IMR-90 (cell line): ENCODE measurements at regions not wholly inside any gene's neighbourhood (a gene's known extent, or its start where the extent isn't known, plus 50 kb on each side); places are given as distances from the start of the nearest gene placed in this dataset.

Experiments used
- ATAC-seq: fragments of 200-7000 bp; cut with Tn5 transposase; 2 replicates; pipeline ENCODE4 v1.9.1; 2020; ENCODE audit warnings: low read depth, mild to moderate bottlenecking, moderate library complexity
- BruUV-seq: library from RNA; stranded (reverse); fragments of 400-500 nt; replicated peaks from 2 replicates; lab custom pipeline; 2021; lab: Mats Ljungman, UMichigan
- CTCF ChIA-PET: fragments of 300-600 bp; formaldehyde crosslinking; extraction: SDS; loops from one replicate; lab custom pipeline; 2021; ENCODE audit warnings: antibody characterized with exemption; lab: Yijun Ruan, JAX
- POLR2A ChIA-PET: fragments of 300-600 bp; sonication (Branson Sonifier 250); formaldehyde crosslinking; loops from one replicate; lab custom pipeline; 2022; ENCODE audit warnings: antibody characterized with exemption; ENCODE audit not compliant: unreplicated experiment; lab: Charles Lee
- DNase-seq: peaks from one replicate; pipeline ENCODE4 v3.0.0; 2013
- H2AFZ ChIP-seq: replicated peaks from 2 replicates; pipeline ENCODE3; 2013; ENCODE audit warnings: low read length, mild to moderate bottlenecking; ENCODE audit not compliant: poor library complexity
- H2AK5ac ChIP-seq: 2 replicates; pipeline ENCODE4 v1.6.1; 2013; ENCODE audit warnings: low read depth, low read length, inconsistent platforms
- H2AK9ac ChIP-seq: replicated peaks from 2 replicates; pipeline ENCODE3; 2013; ENCODE audit warnings: mild to moderate bottlenecking, low read depth, low read length, moderate library complexity; ENCODE audit not compliant: poor library complexity
- H2BK120ac ChIP-seq: 2 replicates; pipeline ENCODE4 v1.6.1; 2013; ENCODE audit warnings: low read depth, low read length, inconsistent platforms
- H2BK15ac ChIP-seq: 3 replicates; pipeline ENCODE4 v1.6.1; 2013; ENCODE audit warnings: low read depth, low read length, inconsistent platforms
- H2BK20ac ChIP-seq: 2 replicates; pipeline ENCODE4 v1.6.1; 2013; ENCODE audit warnings: low read depth, mild to moderate bottlenecking, inconsistent platforms, low read length, moderate library complexity
- H2BK5ac ChIP-seq: 2 replicates; pipeline ENCODE4 v1.6.1; 2013; ENCODE audit warnings: mild to moderate bottlenecking, low read depth, low read length, inconsistent platforms; ENCODE audit not compliant: poor library complexity, severe bottlenecking
- H3K14ac ChIP-seq: replicated peaks from 2 replicates; pipeline ENCODE4 v1.6.1; 2013; ENCODE audit warnings: low read depth, low read length, inconsistent platforms
- H3K18ac ChIP-seq: 2 replicates; pipeline ENCODE4 v1.6.1; 2013; ENCODE audit warnings: low read depth, low read length, control low read depth
- H3K23ac ChIP-seq: 2 replicates; pipeline ENCODE4 v1.6.1; 2013; ENCODE audit warnings: low read depth, low read length, inconsistent platforms
- H3K27ac ChIP-seq: 2 replicates; pipeline ENCODE4 v1.5.1; 2013; ENCODE audit warnings: mild to moderate bottlenecking, control low read depth, low read length; ENCODE audit not compliant: insufficient read depth
- H3K27me3 ChIP-seq: 2 replicates; pipeline ENCODE4 v1.6.1; 2013; ENCODE audit warnings: low read length; ENCODE audit not compliant: control insufficient read depth, insufficient read depth
- H3K36me3 ChIP-seq: 2 replicates; pipeline ENCODE4 v1.6.1; 2013; ENCODE audit warnings: low read length, mixed read lengths; ENCODE audit not compliant: control insufficient read depth, insufficient read depth
- H3K4ac ChIP-seq: 2 replicates; pipeline ENCODE4 v1.6.1; 2013; ENCODE audit warnings: low read depth, low read length, inconsistent platforms
- H3K4me1 ChIP-seq: 2 replicates; pipeline ENCODE4 v1.6.1; 2013; ENCODE audit warnings: low read length, mixed read lengths; ENCODE audit not compliant: control insufficient read depth, insufficient read depth
- H3K4me2 ChIP-seq: 2 replicates; pipeline ENCODE4 v1.6.1; 2013; ENCODE audit warnings: low read depth, mild to moderate bottlenecking, control low read depth, low read length, moderate library complexity
- H3K4me3 ChIP-seq: 2 replicates; pipeline ENCODE4 v1.5.1; 2013; ENCODE audit warnings: low read depth, mild to moderate bottlenecking, control low read depth, low read length, moderate library complexity; ENCODE audit not compliant: insufficient read depth
- H3K56ac ChIP-seq: 2 replicates; pipeline ENCODE4 v1.6.1; 2013; ENCODE audit warnings: low read length, inconsistent platforms; ENCODE audit not compliant: insufficient read depth; ENCODE audit errors: extremely low read depth
- H3K79me1 ChIP-seq, 2 experiments: 2 replicates each; pipeline ENCODE4 v1.6.1; 2013; ENCODE audit warnings: low read length in 2 of 2, inconsistent platforms in 1 of 2, low read depth in 1 of 2
- H3K9ac ChIP-seq: 2 replicates; pipeline ENCODE4 v1.6.1; 2013; ENCODE audit warnings: low read depth, low read length, control low read depth
- H3K9me1 ChIP-seq: 2 replicates; pipeline ENCODE4 v1.6.1; 2013; ENCODE audit warnings: low read length, inconsistent platforms; ENCODE audit not compliant: insufficient read depth
- H3K9me3 ChIP-seq: 2 replicates; pipeline ENCODE4 v1.6.1; 2013; ENCODE audit warnings: low read length; ENCODE audit not compliant: control insufficient read depth, insufficient read depth
- H4K20me1 ChIP-seq: 2 replicates; pipeline ENCODE4 v1.6.1; 2013; ENCODE audit warnings: low read length, inconsistent platforms; ENCODE audit not compliant: insufficient read depth
- H4K5ac ChIP-seq: 2 replicates; pipeline ENCODE4 v1.6.1; 2013; ENCODE audit warnings: mild to moderate bottlenecking, low read depth, low read length, control low read depth
- H4K8ac ChIP-seq, 2 experiments: 2 replicates each; pipeline ENCODE4 v1.6.1; 2013; ENCODE audit warnings: low read depth in 2 of 2, low read length in 2 of 2, control low read depth in 1 of 2, inconsistent platforms in 1 of 2
- H4K91ac ChIP-seq: 2 replicates; pipeline ENCODE4 v1.6.1; 2013; ENCODE audit warnings: low read depth, low read length, inconsistent platforms; ENCODE audit not compliant: insufficient read depth
- BHLHE40 ChIP-seq: fragments of 150-350 bp; IDR thresholded peaks from 2 replicates; pipeline ENCODE4 v1.6.1; 2016; ENCODE audit warnings: mild to moderate bottlenecking, low read depth, low read length
- CEBPB ChIP-seq: IDR thresholded peaks from 2 replicates; pipeline ENCODE4 v1.6.1; 2012; ENCODE audit warnings: low read depth, low read length, improper control_type of control experiment
- CHD1 ChIP-seq: IDR thresholded peaks from 2 replicates; pipeline ENCODE4 v1.6.1; 2012; ENCODE audit warnings: low read depth, low read length, improper control_type of control experiment
- CTCF ChIP-seq: conservative IDR thresholded peaks from 2 replicates; pipeline ENCODE4 v1.5.1; 2012; ENCODE audit warnings: mild to moderate bottlenecking, low read depth, low read length, improper control_type of control experiment
- ELK1 ChIP-seq: fragments of 150-350 bp; IDR thresholded peaks from 2 replicates; pipeline ENCODE4 v1.6.1; 2016; ENCODE audit warnings: low read depth, mild to moderate bottlenecking, low read length, moderate library complexity, borderline replicate concordance
- FOS ChIP-seq: fragments of 150-350 bp; IDR thresholded peaks from 2 replicates; pipeline ENCODE4 v1.6.1; 2016; ENCODE audit warnings: low read depth, low read length
- MAFK ChIP-seq: IDR thresholded peaks from 2 replicates; pipeline ENCODE4 v1.6.1; 2012; ENCODE audit warnings: low read depth, low read length, improper control_type of control experiment
- MAZ ChIP-seq: IDR thresholded peaks from 2 replicates; pipeline ENCODE4 v1.6.1; 2012; ENCODE audit warnings: low read depth, mild to moderate bottlenecking, low read length, improper control_type of control experiment, moderate library complexity, borderline replicate concordance
- MXI1 ChIP-seq: IDR thresholded peaks from 2 replicates; pipeline ENCODE4 v1.6.1; 2012; ENCODE audit warnings: low read depth, mild to moderate bottlenecking, low read length, moderate library complexity, borderline replicate concordance
- NFE2L2 ChIP-seq: fragments of 150-350 bp; IDR thresholded peaks from 2 replicates; pipeline ENCODE4 v1.6.1; 2016; ENCODE audit warnings: low read depth, mild to moderate bottlenecking, low read length
- POLR2A ChIP-seq: IDR thresholded peaks from 2 replicates; pipeline ENCODE4 v1.6.1; 2012; ENCODE audit warnings: mild to moderate bottlenecking, low read depth, low read length
- RAD21 ChIP-seq: IDR thresholded peaks from 2 replicates; pipeline ENCODE4 v1.6.1; 2012; ENCODE audit warnings: low read length, improper control_type of control experiment
- RCOR1 ChIP-seq: IDR thresholded peaks from 2 replicates; pipeline ENCODE4 v1.6.1; 2012; ENCODE audit warnings: mild to moderate bottlenecking, low read length, improper control_type of control experiment; ENCODE audit not compliant: insufficient replicate concordance
- RFX5 ChIP-seq: IDR thresholded peaks from 2 replicates; pipeline ENCODE4 v1.8.0; 2012; ENCODE audit warnings: low read depth, mild to moderate bottlenecking, low read length, moderate library complexity
- SMC3 ChIP-seq: fragments of 150-350 bp; IDR thresholded peaks from 2 replicates; pipeline ENCODE4 v1.6.1; 2016; ENCODE audit warnings: low read depth, mild to moderate bottlenecking, antibody characterized with exemption, low read length, moderate library complexity
- USF2 ChIP-seq: fragments of 150-350 bp; IDR thresholded peaks from 2 replicates; pipeline ENCODE4 v1.6.1; 2017; ENCODE audit warnings: mild to moderate bottlenecking, antibody characterized with exemption, low read length, low read depth
- WGBS, 2 experiments: methylation state at CpG; one replicate each; pipeline versions ENCODE4 v1.1.5 to v1.1.7; 2013; ENCODE audit warnings: missing lambda C conversion rate in 2 of 2; ENCODE audit not compliant: insufficient read length in 1 of 2; ENCODE audit errors: extremely low coverage in 2 of 2; 5-methylcytosine and 5-hydroxymethylcytosine counted together
- dilution Hi-C: fragments of 300-500 bp; cut with HindIII; formaldehyde crosslinking; loops from one replicate; pipeline ENCODE4 v1.14.3; 2018; ENCODE audit warnings: low sequenced_read_pairs; ENCODE audit not compliant: unreplicated experiment
- in situ Hi-C: fragments of 300-500 bp; cut with MboI; formaldehyde crosslinking; loops from 3 replicates; pipeline ENCODE4 v1.14.3; 2019; ENCODE audit warnings: low sequenced_read_pairs, inconsistent platforms, mixed read lengths
- intact Hi-C: fragments of 100-400 bp; cut with micrococcal nuclease; formaldehyde crosslinking; loops from 2 replicates; pipeline ENCODE4 v1.10.0; 2022

- no peak overlapping the region for H2BK20ac ChIP-seq
- no peak overlapping the region for H2BK5ac ChIP-seq
- intact Hi-C loops (no loop called here), in situ Hi-C loops (no loop called here), dilution Hi-C loops (no loop called here)
- BruUV-seq: no TSS peak
- no peak overlapping the region for H2AK9ac ChIP-seq
- no peak overlapping the region for H2AFZ ChIP-seq
- TF ChIP-seq MAZ (no peak), CHD1 (no peak), FOS (no peak), RFX5 (no peak), POLR2A (no peak), NFE2L2 (no peak), CTCF (no peak), CEBPB (no peak), BHLHE40 (no peak), RAD21 (no peak), ELK1 (no peak), MAFK (no peak), USF2 (no peak), RCOR1 (no peak), SMC3 (no peak), MXI1 (no peak)
- H3K4ac ChIP-seq: no peak overlapping the region
- WGBS, 2 experiments: no CpG with 5 or more reads among the region's 2 CpGs
- H3K9me1 ChIP-seq: no peaks in the 10 kb centered on the region
- no peak overlapping the region for H2BK120ac ChIP-seq
- no peak overlapping the region for H2AK5ac ChIP-seq
- no peaks in the 10 kb centered on the region for H3K27me3 ChIP-seq
- H3K4me2 ChIP-seq: no peak overlapping the region
- no peaks in the 10 kb centered on the region for H4K20me1 ChIP-seq
- H3K9ac ChIP-seq: no peak overlapping the region
- peaks cover 2% of the 10 kb centered on the region; the same call in 1 of the 2 replicates for H3K9me3 ChIP-seq
- no peaks in the 10 kb centered on the region for H3K36me3 ChIP-seq
- no peaks in the 10 kb centered on the region for H3K4me1 ChIP-seq
- no peak overlapping the region for H3K27ac ChIP-seq
- H3K79me1 ChIP-seq: no peaks in the 10 kb centered on the region
- CTCF ChIA-PET: no interaction called here
- H3K56ac ChIP-seq: no peak overlapping the region
- H3K4me3 ChIP-seq: no peak overlapping the region
- H3K23ac ChIP-seq: no peak overlapping the region
- H3K18ac ChIP-seq: no peak overlapping the region
- ATAC-seq (no peak), DNase-seq (no peak)
- H3K14ac ChIP-seq: no peak overlapping the region
- POLR2A ChIA-PET: no interaction called here
- H4K5ac ChIP-seq: no peak overlapping the region
- no peak overlapping the region for H4K8ac ChIP-seq
- no peak overlapping the region for H4K91ac ChIP-seq
- no peak overlapping the region for H2BK15ac ChIP-seq
Measured at GRCh38 chr11:25602959-25603358, 729.0 kb upstream of the ANO3 start.
